B cell (primary cell): ENCODE measurements at regions not wholly inside any gene's neighbourhood (a gene's known extent, or its start where the extent isn't known, plus 50 kb on each side); places are given as distances from the start of the nearest gene placed in this dataset.

Experiments used
- CTCF ChIP-seq: fragments of 200-600 bp; IDR thresholded peaks from one replicate; pipeline ENCODE4 v1.8.0; 2022; ENCODE audit warnings: antibody characterized with exemption, mild to moderate bottlenecking
- EZH2 ChIP-seq: IDR thresholded peaks from 2 replicates; pipeline ENCODE4 v1.6.1; 2012; ENCODE audit warnings: borderline replicate concordance, low read depth, mild to moderate bottlenecking, moderate library complexity, low read length; ENCODE audit not compliant: insufficient read depth, poor library complexity, severe bottlenecking

GRCh38 chr3:137191951-137192350 is 234.2 kb downstream of the IL20RB start:
- no peak for TF ChIP-seq CTCF
- no peak for TF ChIP-seq EZH2
